ENCODE measurements at regions not wholly inside any gene's neighbourhood (a gene's known extent, or its start where the extent isn't known, plus 50 kb on each side); places are given as distances from the start of the nearest gene placed in this dataset.

DNA sequence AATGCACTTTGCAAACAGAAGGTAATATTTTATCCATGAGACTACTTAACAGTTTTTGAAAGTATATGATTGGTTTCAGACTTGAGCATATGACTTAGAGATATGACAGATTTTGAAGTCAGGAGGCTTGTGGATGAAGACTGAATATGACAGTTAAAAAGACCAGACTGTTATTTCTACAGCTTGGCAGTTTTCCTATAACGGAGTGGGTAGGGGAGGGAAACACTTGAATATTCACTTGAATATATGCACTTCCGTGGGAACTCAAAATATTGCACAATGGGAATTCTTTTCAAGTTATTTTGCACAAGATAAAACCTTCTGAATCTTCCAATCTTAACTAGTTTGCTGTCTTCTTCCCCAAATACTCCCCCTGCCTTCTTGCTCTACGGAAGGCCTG is 64.6 kb upstream of the ACKR3 start:
- H3K4me3 ChIP-seq, result no peak overlapping the region
- peaks cover 0 to 5% of the 10 kb centered on the region in 2 donors for H3K4me1 ChIP-seq
- H3K27ac ChIP-seq, result no peak overlapping the region
- H3K9me3 ChIP-seq, result no peaks in the 10 kb centered on the region
- no peak for TF ChIP-seq CTCF (IDR thresholded peaks at IDR 0.05)
- H3K36me3 ChIP-seq, result no peaks in the 10 kb centered on the region
- intact Hi-C loops (cut with DNase I), result loop anchor here in 1 of 2 donors (5.0 kb wide), 1 partner anchor 148 kb away; no protein-coding TSS in a partner anchor
- DNase-seq (no peak), ATAC-seq (no peak)
- peaks cover 12 to 46% of the 10 kb centered on the region in 2 donors for H3K27me3 ChIP-seq

- no peak for ATAC-seq
- peaks cover 12 to 46% of the 10 kb centered on the region in 2 donors for H3K27me3 ChIP-seq
- intact Hi-C loops (cut with DNase I), result loop anchor here in 1 of 2 donors (5.0 kb wide), 1 partner anchor 148 kb away; no protein-coding TSS in a partner anchor
- DNase-seq, result no peak
- no peaks in the 10 kb centered on the region for H3K36me3 ChIP-seq
- no peak overlapping the region for H3K4me3 ChIP-seq
- no peak overlapping the region for H3K27ac ChIP-seq
- H3K9me3 ChIP-seq, result no peaks in the 10 kb centered on the region
- H3K4me1 ChIP-seq, result peaks cover 0 to 5% of the 10 kb centered on the region in 2 donors
- TF ChIP-seq CTCF (IDR thresholded peaks at IDR 0.05), result no peak
These were observed 64.0 kb upstream of the ACKR3 start for GRCh38 chr2:236505648-236506047.

DNA sequence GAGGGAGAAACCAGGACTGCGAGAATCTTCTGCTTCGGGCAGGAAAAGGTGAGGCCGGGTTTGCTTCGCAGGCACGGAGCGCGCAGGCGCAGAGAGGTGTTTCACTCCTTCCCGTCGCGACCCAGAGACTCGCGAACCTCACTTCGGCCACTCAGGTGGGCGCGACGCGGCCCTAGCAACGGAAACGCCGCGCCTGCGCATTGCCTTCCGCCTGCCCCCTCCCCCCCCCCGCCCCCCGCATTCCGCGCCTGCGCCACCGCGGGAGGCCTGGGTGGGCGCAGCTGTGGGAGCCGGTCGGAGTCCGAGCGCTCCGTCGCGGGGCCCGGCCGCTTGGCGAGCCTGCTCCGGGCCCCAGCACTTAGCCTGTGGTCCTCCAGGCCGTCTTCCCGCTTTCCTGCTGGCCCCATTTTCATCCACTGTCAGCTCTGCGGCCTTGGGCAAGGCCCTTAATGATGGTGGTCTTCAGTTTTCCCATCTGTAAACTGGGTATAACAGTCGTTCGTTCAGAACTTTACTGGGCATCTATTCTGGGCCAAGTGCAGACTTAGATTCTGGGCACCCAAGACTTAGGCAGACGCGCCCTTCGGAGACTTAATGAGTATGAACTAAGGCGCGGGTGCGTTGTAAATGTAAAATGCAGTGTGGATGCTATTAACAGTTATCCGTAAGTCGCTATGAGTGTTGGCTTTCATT is 62.1 kb upstream of the ACKR3 start:
- DNase-seq (peak; percentile 32 to 80 (median 76)), ATAC-seq (peak; percentile 81)
- peaks cover 0 to 5% of the 10 kb centered on the region in 2 donors for H3K4me1 ChIP-seq
- TF ChIP-seq CTCF (IDR thresholded peaks at IDR 0.05), result no peak
- intact Hi-C loops (cut with DNase I), result loop anchor here in 1 of 2 donors (5.0 kb wide), 1 partner anchor 150 kb away; no protein-coding TSS in a partner anchor
- peak overlapping the region; percentile 17 to 28 for H3K4me3 ChIP-seq
- H3K36me3 ChIP-seq, result no peaks in the 10 kb centered on the region
- H3K27ac ChIP-seq, result no peak overlapping the region
- H3K27me3 ChIP-seq, result peaks cover 12 to 46% of the 10 kb centered on the region in 2 donors
- H3K9me3 ChIP-seq, result no peaks in the 10 kb centered on the region

- Histone ChIP-seq H3K4me3 (no peak overlapping the region), H3K27ac (no peak overlapping the region), H3K4me1 (peaks cover 2 to 11% of the 10 kb centered on the region in 2 donors), H3K36me3 (no peaks in the 10 kb centered on the region), H3K9me3 (no peaks in the 10 kb centered on the region), H3K27me3 (peaks cover 12 to 41% of the 10 kb centered on the region in 2 donors)
- no peak for TF ChIP-seq CTCF (IDR thresholded peaks at IDR 0.05)
- ATAC-seq (no peak), DNase-seq (no peak)
- intact Hi-C loops (cut with DNase I), result loop anchor here in 1 of 2 donors (5.0 kb wide), 1 partner anchor 151 kb away; no protein-coding TSS in a partner anchor
These were observed 61.2 kb upstream of the ACKR3 start for GRCh38 chr2:236508466-236508865.

DNA sequence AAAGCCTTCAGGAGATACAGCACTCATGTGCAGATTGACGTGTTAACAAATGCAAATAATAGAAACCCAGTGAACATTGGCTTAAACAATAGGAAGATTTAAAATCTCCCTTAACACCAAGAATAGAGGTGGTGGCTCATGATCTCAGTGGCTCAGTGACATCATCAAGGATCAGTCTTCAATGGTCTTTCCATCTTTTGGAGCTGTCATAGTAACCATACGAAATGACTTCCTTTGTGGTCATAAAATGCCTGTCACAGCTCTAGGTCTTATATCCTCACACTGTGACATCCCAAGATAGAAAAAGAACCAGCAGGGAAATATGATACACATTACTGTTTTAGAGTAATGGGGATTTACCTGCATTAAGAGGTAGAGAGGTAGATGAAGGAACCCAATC is 59.6 kb upstream of the ACKR3 start:
- Histone ChIP-seq H3K36me3 (no peaks in the 10 kb centered on the region), H3K4me3 (no peak overlapping the region), H3K9me3 (no peaks in the 10 kb centered on the region), H3K27me3 (peaks cover 12 to 39% of the 10 kb centered on the region in 2 donors), H3K27ac (no peak overlapping the region), H3K4me1 (peaks cover 2 to 11% of the 10 kb centered on the region in 2 donors)
- ATAC-seq, result no peak
- no peak for TF ChIP-seq CTCF (IDR thresholded peaks at IDR 0.05)
- intact Hi-C loops (cut with DNase I), result loop anchor here in 1 of 2 donors (10.0 kb wide), 2 partner anchors 55 to 515 kb away; partner anchors contain the start of gene ACKR3
- DNase-seq, result no peak

Data from left lung (tissue), 4 donors.